ENCODE measurements at regions not wholly inside any gene's neighbourhood (a gene's known extent, or its start where the extent isn't known, plus 50 kb on each side); places are given as distances from the start of the nearest gene placed in this dataset.

GRCh38 chr11:134573857-134574256 lies 161.8 kb upstream of the B3GAT1 start:
- in situ Hi-C loops (cut with HindIII; ENCODE audit: low sequenced_read_pairs) = no loop called here
- no peak for DNase-seq (ENCODE audit: low spot score)

GRCh38 chr11:134572741-134573675 lies 161.0 kb upstream of the B3GAT1 start:
- in situ Hi-C loops (cut with HindIII; ENCODE audit: low sequenced_read_pairs) = no loop called here
- no peak for DNase-seq (ENCODE audit: low spot score)

GRCh38 chr11:134571301-134571700 lies 159.3 kb upstream of the B3GAT1 start:
- no peak for DNase-seq (ENCODE audit: low spot score)
- in situ Hi-C loops (cut with HindIII; ENCODE audit: low sequenced_read_pairs) = no loop called here

GRCh38 chr11:134569195-134569594 lies 157.2 kb upstream of the B3GAT1 start:
- no peak for DNase-seq (ENCODE audit: low spot score)
- in situ Hi-C loops (cut with HindIII; ENCODE audit: low sequenced_read_pairs) = no loop called here

- in situ Hi-C loops (cut with HindIII; ENCODE audit: low sequenced_read_pairs) = no loop called here
- DNase-seq (ENCODE audit: low spot score) = peak; percentile 12
Observed at GRCh38 chr11:134566311-134566710, 154.3 kb upstream of the B3GAT1 start.

- DNase-seq (ENCODE audit: low spot score) = no peak
- in situ Hi-C loops (cut with HindIII; ENCODE audit: low sequenced_read_pairs) = no loop called here
Observed at GRCh38 chr11:134565343-134565891, 153.4 kb upstream of the B3GAT1 start.

- no peak for DNase-seq (ENCODE audit: low spot score)
- in situ Hi-C loops (cut with HindIII; ENCODE audit: low sequenced_read_pairs) = no loop called here
Observed at GRCh38 chr11:134564472-134565200, 152.6 kb upstream of the B3GAT1 start.

- in situ Hi-C loops (cut with HindIII; ENCODE audit: low sequenced_read_pairs) = no loop called here
- no peak for DNase-seq (ENCODE audit: low spot score)
Observed at GRCh38 chr11:134562941-134563471, 151.0 kb upstream of the B3GAT1 start.

- DNase-seq (ENCODE audit: low spot score) = no peak
- in situ Hi-C loops (cut with HindIII; ENCODE audit: low sequenced_read_pairs) = no loop called here
Observed at GRCh38 chr11:134562196-134562595, 150.2 kb upstream of the B3GAT1 start.

- DNase-seq (ENCODE audit: low spot score) = no peak
- in situ Hi-C loops (cut with HindIII; ENCODE audit: low sequenced_read_pairs) = no loop called here
Observed at GRCh38 chr11:134561331-134561720, 149.3 kb upstream of the B3GAT1 start.

GRCh38 chr11:134560566-134561330 lies 148.7 kb upstream of the B3GAT1 start:
- in situ Hi-C loops (cut with HindIII; ENCODE audit: low sequenced_read_pairs) = no loop called here
- DNase-seq (ENCODE audit: low spot score) = no peak

GRCh38 chr11:134560066-134560465 lies 148.0 kb upstream of the B3GAT1 start:
- in situ Hi-C loops (cut with HindIII; ENCODE audit: low sequenced_read_pairs) = no loop called here
- no peak for DNase-seq (ENCODE audit: low spot score)

GRCh38 chr11:134559602-134559962 lies 147.5 kb upstream of the B3GAT1 start:
- in situ Hi-C loops (cut with HindIII; ENCODE audit: low sequenced_read_pairs) = no loop called here
- DNase-seq (ENCODE audit: low spot score) = no peak

- in situ Hi-C loops (cut with HindIII; ENCODE audit: low sequenced_read_pairs) = no loop called here
Observed at GRCh38 chr11:134558916-134559601, 147.0 kb upstream of the B3GAT1 start.

GRCh38 chr11:134558258-134558835 lies 146.3 kb upstream of the B3GAT1 start:
- in situ Hi-C loops (cut with HindIII; ENCODE audit: low sequenced_read_pairs) = no loop called here

More at GRCh38 chr11:134558916-134559601, 147.0 kb upstream of the B3GAT1 start:
- no peak for DNase-seq (ENCODE audit: low spot score)

GRCh38 chr11:134557571-134558257 lies 145.7 kb upstream of the B3GAT1 start:
- in situ Hi-C loops (cut with HindIII; ENCODE audit: low sequenced_read_pairs) = no loop called here
- DNase-seq (ENCODE audit: low spot score) = no peak

More at GRCh38 chr11:134558258-134558835, 146.3 kb upstream of the B3GAT1 start:
- DNase-seq (ENCODE audit: low spot score) = no peak

- DNase-seq (ENCODE audit: low spot score) = no peak
- in situ Hi-C loops (cut with HindIII; ENCODE audit: low sequenced_read_pairs) = no loop called here
Observed at GRCh38 chr11:134556186-134556585, 144.1 kb upstream of the B3GAT1 start.

- DNase-seq (ENCODE audit: low spot score) = no peak
- in situ Hi-C loops (cut with HindIII; ENCODE audit: low sequenced_read_pairs) = no loop called here
Observed at GRCh38 chr11:134555510-134555909, 143.5 kb upstream of the B3GAT1 start.
